SK-N-SH treated with all-trans-retinoic acid at 6 μM for 48 hours (cell line): ENCODE measurements at regions not wholly inside any gene's neighbourhood (a gene's known extent, or its start where the extent isn't known, plus 50 kb on each side); places are given as distances from the start of the nearest gene placed in this dataset.

Experiments used
- BACH2 ChIP-seq: fragments of 250-450 bp; sonication (Bioruptor Pico); IDR thresholded peaks from 2 replicates; pipeline ENCODE4 v1.9.0; 2021; ENCODE audit warnings: mild to moderate bottlenecking, borderline replicate concordance
- CREB5 ChIP-seq: fragments of 250-450 bp; sonication (Bioruptor Pico); IDR thresholded peaks from 2 replicates; pipeline ENCODE4 v1.5.1; 2020; ENCODE audit warnings: low read depth, mild to moderate bottlenecking, moderate library complexity
- GLIS3 ChIP-seq: fragments of 250-450 bp; sonication (Bioruptor Pico); IDR thresholded peaks from 2 replicates; pipeline ENCODE4 v1.5.0; 2020; ENCODE audit warnings: mild to moderate bottlenecking, moderate library complexity
- ISL1 ChIP-seq: fragments of 250-450 bp; sonication (Bioruptor Pico); IDR thresholded peaks from 2 replicates; pipeline ENCODE4 v2.1.2; 2022; ENCODE audit warnings: mild to moderate bottlenecking, moderate library complexity
- PATZ1 ChIP-seq: fragments of 250-450 bp; sonication (Bioruptor Pico); IDR thresholded peaks from 2 replicates; pipeline ENCODE4 v1.8.0; 2020; ENCODE audit warnings: mild to moderate bottlenecking, moderate library complexity, borderline replicate concordance
- POU6F1 ChIP-seq: fragments of 250-450 bp; sonication (Bioruptor Pico); IDR thresholded peaks from 2 replicates; pipeline ENCODE4 v1.8.0; 2021; ENCODE audit warnings: low read depth, mild to moderate bottlenecking, moderate library complexity, borderline replicate concordance
- RARB ChIP-seq: fragments of 250-450 bp; sonication (Bioruptor Pico); IDR thresholded peaks from 2 replicates; pipeline ENCODE4 v1.8.0; 2021; ENCODE audit warnings: mild to moderate bottlenecking, moderate library complexity
- TCF4 ChIP-seq: fragments of 250-450 bp; sonication (Bioruptor Pico); IDR thresholded peaks from 2 replicates; pipeline ENCODE4 v1.8.0; 2021; ENCODE audit warnings: mild to moderate bottlenecking, moderate library complexity, borderline replicate concordance
- TSHZ2 ChIP-seq: fragments of 250-450 bp; sonication (Bioruptor Pico); IDR thresholded peaks from 2 replicates; pipeline ENCODE4 v1.5.0; 2020; ENCODE audit warnings: mild to moderate bottlenecking, moderate library complexity
- ZFP3 ChIP-seq: fragments of 250-450 bp; sonication (Bioruptor Pico); IDR thresholded peaks from 2 replicates; pipeline ENCODE4 v1.5.0; 2020; ENCODE audit warnings: mild to moderate bottlenecking, moderate library complexity
- ZFP30 ChIP-seq: fragments of 450-650 bp; formaldehyde crosslinking; IDR thresholded peaks from 2 replicates; pipeline ENCODE4 v1.5.0; 2022; ENCODE audit warnings: mild to moderate bottlenecking, moderate library complexity
- ZNF565 ChIP-seq: fragments of 450-650 bp; formaldehyde crosslinking; conservative IDR thresholded peaks from 2 replicates; pipeline ENCODE4 v1.5.0; 2020; ENCODE audit warnings: low read depth, mild to moderate bottlenecking, moderate library complexity
- ZNF8 ChIP-seq: fragments of 450-650 bp; formaldehyde crosslinking; IDR thresholded peaks from 2 replicates; pipeline ENCODE4 v1.5.0; 2020; ENCODE audit warnings: mild to moderate bottlenecking, moderate library complexity

GRCh38 chr18:41490861-41491260, 464.2 kb upstream of the PIK3C3 start:
- TF ChIP-seq ZNF565 (CRISPR knock-in tag) = no peak
- no peak for TF ChIP-seq ZFP3 (CRISPR knock-in tag)
- TF ChIP-seq ZFP30 (CRISPR knock-in tag) = no peak
- no peak for TF ChIP-seq GLIS3 (CRISPR knock-in tag)
- TF ChIP-seq RARB = no peak
- TF ChIP-seq POU6F1 (CRISPR knock-in tag) = no peak
- TF ChIP-seq ISL1 (CRISPR knock-in tag) = no peak
- TF ChIP-seq CREB5 (CRISPR knock-in tag) = no peak
- TF ChIP-seq TSHZ2 (CRISPR knock-in tag) = no peak
- no peak for TF ChIP-seq PATZ1 (CRISPR knock-in tag)
- no peak for TF ChIP-seq ZNF8 (CRISPR knock-in tag)
- no peak for TF ChIP-seq TCF4 (CRISPR knock-in tag)
- TF ChIP-seq BACH2 = no peak
